Prostate gland (tissue), 2 donors: ENCODE measurements at regions not wholly inside any gene's neighbourhood (a gene's known extent, or its start where the extent isn't known, plus 50 kb on each side); places are given as distances from the start of the nearest gene placed in this dataset.

Experiments
- CTCF ChIP-seq, 4 experiments: fragments of 200-600 bp in 2 of 4; fragments of 450-650 bp in 2 of 4; sonication (generic) in 2 of 4; IDR thresholded peaks; 1 replicate in 3 of 4; 2 replicates in 1 of 4; pipeline ENCODE4 v1.5.1; 2016 to 2019; ENCODE audit warnings: antibody characterized with exemption in 4 of 4, mild to moderate bottlenecking in 2 of 4, moderate library complexity in 2 of 4
- POLR2A ChIP-seq: fragments of 450-650 bp; IDR thresholded peaks from one replicate; pipeline ENCODE4 v1.6.1; 2016; ENCODE audit warnings: antibody characterized with exemption, mild to moderate bottlenecking
- POLR2AphosphoS5 ChIP-seq: sonication (generic); formaldehyde crosslinking; IDR thresholded peaks from one replicate; pipeline ENCODE4 v1.6.1; 2017; ENCODE audit warnings: antibody characterized with exemption

- TF ChIP-seq CTCF (IDR thresholded peaks at IDR 0.05) (no peak), POLR2A (no peak), POLR2AphosphoS5 (no peak)
Measured at GRCh38 chr1:198467342-198467741, 73.1 kb downstream of the ATP6V1G3 start.
